Activated CD8-positive, alpha-beta memory T cell treated with anti-CD3 and anti-CD28 coated beads, Interleukin-2, amount 50 U/mL, for 48 hours (primary cell): ENCODE measurements at regions not wholly inside any gene's neighbourhood (a gene's known extent, or its start where the extent isn't known, plus 50 kb on each side); places are given as distances from the start of the nearest gene placed in this dataset.
"Not testable (repeated sequence)": the region's sequence is repeated elsewhere in the genome, so short reads cannot be mapped to it uniquely, and the experiment has no call there.

Experiments
- DNase-seq: peaks from one replicate; pipeline ENCODE4 v3.0.0-alpha.2; 2020

DNA sequence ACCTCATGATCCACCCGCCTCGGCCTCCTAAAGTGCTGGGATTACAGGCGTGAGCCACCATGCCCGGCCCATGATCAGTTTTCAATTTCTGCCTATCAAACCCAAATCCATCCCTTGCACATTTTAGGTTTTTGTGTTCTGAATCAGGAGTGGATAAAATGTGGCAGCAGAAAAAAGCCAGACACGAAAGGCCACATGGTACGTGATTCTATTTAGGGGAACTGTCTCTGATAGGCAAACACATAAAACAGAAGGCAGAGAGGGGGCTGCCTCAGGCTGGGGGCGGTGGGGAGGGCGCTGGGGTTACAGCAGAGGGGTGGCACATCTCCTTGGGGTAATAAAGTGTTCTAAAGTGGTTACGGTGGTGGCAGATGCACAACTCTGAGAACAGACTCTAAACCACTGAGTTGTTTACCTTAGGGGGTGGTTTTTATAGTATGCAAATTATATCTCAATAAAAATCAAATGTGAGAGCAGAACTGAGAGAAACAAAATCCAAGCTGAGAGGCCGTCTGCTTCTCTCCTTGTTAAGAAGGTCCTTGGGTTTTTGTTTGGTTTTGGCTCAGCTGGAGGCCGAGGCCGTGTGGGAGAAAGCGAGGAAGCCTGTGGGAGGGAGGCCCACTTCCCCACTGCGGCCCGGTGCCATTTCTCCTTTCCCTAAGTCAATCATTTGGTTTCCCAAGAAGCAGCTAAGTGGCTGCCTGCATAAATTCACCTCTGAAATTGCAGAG is 78.0 kb downstream of the SOWAHC start:
- DNase-seq, result no peak

DNA sequence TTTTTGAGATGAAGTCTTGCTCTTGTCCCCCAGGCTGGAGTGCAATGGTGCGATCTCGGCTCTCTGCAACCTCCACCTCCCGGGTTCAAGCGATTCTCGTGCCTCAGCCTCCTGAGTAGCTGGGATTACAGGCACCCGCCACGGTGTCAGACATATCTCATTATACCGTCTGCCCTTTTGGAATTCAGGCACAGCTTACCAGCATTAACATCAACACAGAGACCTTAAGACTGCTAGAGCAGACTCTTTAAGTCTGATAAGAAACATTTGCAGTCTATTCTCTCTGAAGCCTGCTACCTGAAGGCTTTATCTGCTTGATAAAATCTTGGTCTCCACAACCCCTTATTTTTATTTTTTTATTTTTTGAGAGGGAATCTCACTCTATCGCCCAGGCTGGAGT is 78.7 kb downstream of the SOWAHC start:
- DNase-seq, result not testable (repeated sequence)

DNA sequence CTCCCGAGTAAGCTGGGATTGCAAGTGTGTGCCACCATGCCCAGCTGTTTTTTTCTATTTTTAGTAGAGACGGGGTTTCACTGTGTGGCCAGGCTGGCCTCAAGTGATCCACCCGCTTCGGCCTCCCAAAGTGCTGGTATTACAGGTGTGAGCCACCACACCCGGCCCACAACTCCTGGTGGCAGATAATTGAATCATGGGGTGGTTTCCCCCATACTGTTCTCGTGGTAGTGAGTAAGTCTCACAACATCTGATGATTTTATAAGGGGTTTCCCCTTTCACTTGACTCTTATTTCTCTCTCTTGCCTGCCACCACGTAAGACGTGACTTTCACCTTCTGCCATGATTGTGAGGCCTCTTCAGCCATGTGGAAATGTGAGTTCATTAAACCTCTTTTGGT is 79.1 kb downstream of the SOWAHC start:
- peak; percentile 65 for DNase-seq

DNA sequence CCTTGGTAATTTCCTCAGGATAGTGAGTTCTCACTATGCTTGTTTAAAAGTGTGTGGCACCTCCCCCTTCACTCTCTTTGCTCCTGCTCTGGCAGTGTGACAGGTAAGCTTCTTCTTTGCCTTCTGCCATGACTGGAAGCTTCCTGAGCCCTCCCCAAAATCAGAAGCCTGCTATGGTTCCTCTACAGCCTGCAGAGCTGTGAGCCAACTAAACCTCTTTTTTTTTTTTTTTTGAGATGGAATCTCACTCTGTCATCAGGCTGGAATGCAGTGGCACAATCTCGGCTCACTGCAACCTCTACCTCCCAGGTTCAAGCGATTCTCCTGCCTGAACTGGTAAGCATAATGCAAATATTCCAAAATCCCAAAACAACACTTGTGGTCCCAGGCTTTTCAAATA is 80.0 kb downstream of the SOWAHC start:
- no peak for DNase-seq

DNA sequence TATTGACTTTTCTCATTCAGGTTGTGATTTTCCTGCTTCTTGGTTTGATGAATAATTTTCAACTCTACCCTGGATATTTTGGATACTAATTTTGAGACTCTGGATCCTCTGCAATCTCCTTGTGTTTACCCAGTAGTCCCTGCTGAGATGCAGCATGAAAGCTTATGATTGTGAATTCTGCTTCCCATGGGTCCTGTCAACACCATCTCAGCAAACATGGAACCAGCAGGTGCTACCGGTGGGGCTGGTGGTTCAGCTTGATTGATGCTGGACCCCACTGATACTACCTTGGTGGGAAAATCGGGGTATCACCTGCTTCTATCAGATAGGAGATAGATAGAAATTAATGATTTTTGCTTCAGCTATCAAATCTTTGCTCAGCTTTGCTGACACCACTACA is 81.1 kb downstream of the SOWAHC start:
- no peak for DNase-seq

DNA sequence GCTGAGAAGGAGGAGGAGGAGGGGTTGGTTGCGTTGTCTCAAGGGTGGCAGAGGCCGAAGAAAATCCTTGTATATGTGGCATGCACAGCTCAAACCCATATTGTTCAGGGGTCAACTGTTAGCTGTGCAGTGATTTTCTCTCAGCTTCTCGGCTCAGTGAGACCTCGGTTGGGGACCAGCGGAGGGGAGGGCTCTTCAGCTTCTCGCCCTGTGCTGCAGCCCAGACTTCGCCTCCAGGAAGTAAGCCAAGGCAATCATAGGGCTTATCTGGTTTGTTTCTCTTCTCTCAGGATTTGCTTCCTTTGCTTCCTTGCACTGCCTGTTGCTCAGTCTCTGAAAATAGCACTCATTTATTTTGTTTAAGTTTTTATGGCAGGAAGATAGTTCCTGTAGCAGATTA is 85.5 kb downstream of the SOWAHC start:
- DNase-seq, result no peak

DNA sequence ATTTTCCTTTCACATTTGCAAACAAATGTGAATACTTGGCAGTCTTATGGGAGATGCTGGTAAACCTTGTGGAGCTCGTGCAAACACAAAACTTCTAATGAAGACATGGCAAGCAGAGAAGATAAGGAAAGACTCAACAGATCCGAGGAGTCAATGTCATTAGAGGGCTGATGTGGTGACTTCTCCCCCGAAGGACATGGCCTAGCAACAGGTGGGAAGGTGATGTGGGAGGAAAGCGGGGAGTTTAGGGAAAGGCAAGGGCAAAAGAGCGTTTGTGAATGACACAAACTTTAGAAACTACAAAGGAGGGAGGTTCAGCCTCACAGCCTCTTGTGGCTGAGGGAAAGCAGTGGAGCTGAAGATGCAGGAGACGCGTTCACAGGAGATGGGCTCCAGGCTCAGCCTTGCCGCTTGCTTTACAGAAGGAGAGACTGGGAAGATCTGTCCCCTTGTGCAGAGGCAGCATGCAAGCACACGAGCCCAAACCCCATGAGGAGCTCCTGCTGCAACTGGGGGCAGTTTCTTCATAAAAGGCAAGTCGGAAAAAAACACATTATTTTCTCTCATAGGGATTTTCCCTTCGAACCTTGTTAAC is 86.6 kb downstream of the SOWAHC start:
- no peak for DNase-seq

DNA sequence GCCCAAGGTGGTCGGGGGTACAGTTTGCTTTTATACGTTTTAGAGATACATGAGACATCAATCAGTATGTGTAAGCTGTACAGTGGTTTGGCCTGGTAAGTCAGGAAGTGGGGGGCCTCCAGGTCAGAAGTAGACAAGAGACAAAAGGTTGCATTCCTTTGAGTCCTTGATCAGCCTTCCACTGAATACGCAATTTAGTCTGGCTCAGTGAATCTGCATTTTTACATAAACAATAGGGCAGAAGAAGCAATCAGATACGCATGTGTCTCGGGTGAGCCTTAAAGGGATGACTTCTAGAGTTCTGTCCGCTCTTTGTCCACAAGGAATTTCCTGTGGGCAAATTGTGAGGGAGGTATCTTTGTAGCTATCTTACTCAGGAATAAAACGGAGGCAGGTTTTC is 87.2 kb downstream of the SOWAHC start:
- no peak for DNase-seq

DNA sequence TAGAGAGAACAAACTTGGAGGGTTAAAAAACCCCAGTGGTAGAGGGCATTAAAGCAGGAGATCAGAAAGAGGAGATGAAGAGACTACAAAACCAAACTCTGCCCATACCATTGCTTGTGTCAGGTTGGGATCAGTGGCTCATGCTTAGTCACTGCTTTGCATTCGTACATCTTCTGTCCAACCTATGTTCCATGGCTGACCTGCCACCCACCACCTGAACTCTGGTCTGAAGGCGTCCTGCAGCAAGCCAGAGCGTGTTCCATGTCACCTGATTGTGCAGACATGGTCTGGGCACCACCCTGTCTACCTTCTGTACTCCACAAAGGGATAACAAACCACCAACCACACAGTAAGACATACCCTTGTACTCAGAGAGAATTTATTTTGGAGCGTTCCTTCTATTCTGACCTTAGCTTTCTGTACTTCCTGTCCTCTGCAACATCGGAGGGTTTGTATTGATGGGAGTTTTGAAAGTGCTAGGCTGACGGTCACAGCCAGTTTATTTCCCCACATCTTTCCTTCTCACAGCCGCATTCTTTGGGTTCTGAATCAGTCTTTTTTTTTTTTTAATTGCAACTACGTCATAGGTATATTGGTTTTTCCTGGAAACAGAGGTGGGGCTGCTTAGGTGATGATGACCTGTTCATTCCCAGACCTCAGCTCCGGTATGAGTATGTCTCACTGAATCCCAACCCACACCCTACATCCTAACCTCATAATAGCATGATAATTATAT is 88.3 kb downstream of the SOWAHC start:
- DNase-seq, result no peak

DNA sequence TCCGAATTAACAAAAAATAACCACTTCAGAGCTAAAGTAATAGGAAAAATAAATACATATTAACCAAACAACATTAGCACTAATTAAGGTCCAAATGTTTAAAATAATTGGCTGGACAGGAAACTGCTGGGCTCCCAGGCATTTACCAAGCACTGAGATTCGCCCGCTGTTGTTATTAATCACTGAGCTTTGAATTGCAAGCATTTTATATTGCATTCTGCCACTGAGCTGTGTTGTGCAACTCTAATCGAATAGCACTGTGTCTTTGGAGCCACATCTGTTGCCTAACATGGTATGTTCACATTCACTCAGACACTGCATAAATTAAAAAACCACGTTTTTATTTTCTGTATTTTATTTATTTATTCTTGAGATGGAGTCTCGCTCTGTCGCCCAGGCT is 88.9 kb downstream of the SOWAHC start:
- no peak for DNase-seq

DNA sequence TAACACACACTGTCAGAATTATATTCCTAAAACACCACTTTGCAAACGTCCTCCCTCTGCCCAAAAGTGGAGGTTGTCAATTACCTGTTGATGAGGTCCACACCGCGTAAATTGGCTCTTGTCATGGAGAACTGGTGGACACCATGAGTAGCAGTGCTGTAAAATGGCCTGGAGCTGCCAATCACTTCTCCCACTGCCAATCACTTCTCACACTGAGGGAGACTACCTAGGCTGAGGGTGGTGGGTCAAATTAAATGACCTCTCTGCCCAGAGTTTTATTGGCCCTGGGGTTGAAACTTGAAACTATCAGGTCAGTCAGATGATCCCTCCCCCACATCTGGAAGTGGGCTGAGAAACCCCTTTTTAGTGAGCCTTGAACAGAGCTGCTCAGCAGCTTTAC is 89.6 kb downstream of the SOWAHC start:
- no peak for DNase-seq

DNA sequence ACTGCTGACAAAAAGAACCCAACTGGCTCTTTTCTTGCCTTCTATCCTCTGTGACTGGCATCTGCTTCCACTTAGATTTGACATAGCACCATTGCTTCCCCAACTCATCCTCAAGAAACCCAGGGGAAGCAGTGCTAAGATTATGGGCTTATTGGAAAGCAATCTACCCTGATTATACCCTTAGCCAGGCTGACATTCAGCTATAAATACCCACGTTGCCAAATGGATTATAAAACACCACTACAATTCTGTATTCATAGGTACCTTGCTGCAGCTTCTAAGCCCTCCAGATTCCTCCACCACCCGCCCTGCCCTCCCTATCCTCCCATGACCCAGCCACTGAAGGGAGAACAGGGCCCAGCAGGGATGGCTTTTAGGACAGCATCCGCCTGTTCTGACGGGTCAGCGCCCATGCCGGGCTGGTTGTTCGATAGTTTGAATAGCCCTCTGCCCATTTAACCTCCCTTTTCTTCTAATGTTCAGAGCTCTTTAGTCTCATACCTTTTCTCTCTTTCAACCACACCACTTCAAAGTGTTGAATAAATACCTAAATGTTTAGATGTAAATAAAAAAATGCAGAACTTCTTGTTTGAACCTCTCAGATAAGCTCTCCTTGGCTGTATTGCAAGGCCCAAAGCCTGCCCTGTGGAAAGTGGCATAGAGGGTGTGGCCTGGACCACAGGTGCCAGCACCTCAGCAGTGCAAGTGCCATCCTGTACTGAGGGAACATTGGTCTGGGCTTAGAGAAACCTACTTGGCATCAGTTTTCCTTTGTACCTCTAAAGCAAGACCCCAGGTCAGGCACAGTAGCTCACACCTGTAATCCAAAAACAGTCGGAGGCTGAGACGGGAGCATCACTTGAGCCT is 86.6 kb upstream of the RGPD5 start:
- no peak for DNase-seq

DNA sequence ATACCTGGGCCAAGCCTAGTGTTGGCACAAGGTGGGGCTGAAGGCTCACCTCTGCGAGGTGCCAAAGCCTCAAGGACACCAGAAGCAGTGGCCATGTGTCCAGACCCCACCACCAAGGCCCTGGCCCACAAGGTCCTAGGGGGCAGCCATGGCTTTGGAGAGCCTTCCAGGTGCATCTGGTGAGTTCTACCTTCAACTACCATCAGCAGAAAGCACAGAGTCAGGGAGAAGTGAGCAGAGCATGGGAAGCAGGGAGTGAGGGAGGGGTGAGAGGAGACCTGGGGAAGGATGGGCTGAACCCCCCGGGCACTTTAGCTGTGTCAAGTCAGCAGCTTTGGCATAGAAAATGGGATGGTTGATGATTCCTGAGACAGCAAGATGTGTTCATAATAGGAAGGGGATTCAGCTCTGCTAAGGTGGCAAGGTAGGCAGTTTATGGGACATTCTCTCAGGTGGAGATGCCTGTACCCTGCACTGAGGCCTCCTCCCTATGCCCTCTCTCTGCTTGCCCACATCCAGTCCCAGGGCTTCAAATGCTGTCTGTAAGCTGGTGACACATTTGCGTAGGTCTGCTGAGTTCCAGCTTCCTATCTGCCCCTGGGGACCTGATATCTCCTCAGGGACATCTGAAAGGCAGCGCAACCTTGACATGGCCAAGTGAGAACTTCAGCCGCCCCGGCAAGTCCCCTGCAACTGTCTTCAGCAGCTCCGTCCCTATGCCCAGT is 83.4 kb upstream of the RGPD5 start:
- DNase-seq, result no peak

DNA sequence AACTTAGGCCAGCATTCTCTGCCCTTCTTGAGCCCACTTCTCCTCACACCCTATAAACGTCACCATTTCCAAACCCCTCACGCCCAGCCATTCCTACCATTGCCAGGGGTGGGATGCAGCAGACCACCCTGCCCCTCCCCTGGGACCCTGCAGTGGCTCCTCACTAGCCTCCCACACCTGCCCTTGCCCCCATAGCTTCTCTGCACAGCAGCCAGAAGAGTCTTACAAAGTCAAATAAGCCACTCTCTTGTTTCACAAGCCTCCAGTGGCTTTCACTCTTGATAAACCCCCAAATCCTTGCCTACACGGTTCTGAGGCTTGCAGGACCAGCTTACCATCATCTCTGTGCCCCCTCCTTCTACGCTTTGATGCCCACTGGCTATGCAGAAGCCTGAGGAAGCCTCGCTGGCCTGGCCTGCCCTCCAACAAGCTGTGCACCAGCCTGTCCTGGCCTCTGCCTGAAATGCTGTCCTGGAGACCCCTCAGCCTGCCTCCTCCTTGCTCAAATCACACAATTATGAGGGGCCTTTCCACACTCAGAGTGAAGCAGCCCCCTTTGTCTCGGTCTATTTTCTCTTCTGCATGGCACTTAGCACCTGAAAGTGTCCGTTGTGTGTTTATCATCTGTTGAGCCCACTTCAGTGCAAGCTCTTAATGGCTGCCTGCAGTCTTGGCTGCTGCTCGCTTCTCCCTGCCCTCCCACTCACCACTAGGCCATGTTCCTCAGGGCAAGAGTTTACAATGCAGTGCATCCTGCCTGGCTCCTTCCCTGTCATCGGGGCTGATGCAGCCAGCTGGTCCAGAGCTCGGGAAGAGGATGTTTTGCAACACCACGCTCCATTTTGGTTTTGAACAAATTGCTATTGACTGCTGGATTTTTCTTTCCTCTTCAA is 82.6 kb upstream of the RGPD5 start:
- no peak for DNase-seq

DNA sequence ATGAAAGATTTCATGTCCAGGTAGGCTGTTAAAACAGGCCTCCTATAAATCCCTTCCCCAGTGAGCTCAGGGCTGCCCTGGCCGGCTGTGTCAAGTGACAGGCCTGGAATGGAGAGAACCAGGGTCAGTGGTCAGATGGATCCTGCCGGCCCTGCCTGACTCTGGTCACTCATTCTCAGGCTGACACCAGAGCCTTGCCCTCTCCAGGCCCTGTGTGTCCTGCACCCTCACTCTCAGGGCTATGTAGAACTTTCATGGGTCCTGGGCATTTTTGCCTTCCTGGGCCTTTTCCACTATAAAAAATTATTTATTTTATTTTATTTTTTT is 82.0 kb upstream of the RGPD5 start:
- no peak for DNase-seq

DNA sequence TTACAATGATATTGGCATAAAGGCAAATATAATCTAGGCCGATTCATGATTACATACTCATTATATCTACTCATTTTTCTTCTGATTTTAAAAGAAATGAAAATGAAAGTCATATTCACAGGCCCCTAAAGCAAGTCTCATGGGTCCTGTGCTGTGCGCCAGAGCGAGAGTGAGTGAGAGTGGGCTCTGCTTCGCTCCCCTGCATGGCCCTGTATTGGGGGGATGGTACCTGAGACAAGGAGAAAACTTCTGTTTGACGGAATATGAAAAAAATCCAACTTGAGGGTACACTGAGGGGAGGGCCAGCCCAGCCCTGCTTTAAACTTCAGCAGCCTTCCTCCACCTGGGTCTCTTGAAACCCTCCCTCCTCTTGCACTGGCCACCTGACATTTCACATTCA is 81.4 kb upstream of the RGPD5 start:
- no peak for DNase-seq

DNA sequence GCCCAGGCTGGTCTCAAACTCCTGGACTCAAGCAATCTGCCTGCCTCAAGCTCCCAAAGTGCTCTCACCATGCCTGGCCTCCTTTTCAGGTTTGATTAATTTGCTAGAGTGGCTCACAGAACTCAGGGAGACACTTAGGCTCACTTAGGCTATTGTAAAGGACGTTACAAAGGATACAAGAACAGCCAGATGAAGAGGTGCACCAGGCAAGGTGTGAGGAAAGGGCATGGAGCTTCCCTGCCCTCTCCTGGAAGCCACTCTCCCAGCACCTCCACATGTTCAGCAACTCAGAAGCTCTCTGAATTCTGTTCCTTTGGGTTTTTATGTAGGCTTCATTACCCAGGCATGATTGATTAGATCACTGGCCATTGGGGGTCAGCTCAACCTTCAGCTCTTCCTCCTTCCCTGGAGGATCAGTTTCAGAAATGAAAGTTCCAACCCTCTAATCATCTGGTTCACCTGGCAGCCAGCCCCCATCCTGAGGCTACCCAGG is 78.7 kb upstream of the RGPD5 start:
- peak; percentile 17 for DNase-seq

DNA sequence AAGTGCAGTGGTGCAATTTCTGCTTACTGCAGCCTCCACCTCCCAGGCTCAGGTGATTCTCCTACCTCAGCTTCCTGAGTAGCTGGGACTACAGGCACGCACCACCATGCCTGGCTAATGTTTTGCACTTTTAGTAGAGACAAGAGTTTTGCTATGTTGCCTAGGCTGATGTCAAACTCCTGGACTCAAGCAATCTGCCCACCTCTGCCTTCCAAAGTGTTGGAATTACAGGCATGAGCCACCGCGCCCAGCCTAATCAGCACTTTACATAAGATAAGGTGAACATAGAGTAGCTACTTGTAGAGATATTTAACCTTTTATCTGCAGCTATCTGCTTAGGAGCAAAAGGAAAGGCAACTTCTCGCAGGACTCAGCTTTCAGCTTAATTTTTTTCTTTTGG is 77.5 kb upstream of the RGPD5 start:
- not testable (repeated sequence) for DNase-seq

DNA sequence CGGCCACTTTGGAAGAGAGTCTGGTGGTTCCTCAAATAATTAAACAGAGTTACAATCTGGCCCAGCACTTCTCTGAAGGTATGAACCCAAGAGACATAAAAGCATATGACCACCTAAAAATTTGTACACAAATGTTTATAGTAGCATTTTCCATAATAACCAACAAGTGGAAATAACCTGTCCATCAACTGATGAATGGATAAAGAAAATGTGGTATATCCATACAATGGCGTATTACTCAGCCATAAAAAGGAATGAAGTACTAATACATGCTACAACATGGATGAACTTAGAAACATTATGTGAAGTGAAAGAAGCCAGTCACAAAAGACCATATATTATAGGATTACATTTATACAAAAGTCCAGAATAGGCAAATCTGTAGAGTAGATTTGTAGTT is 76.0 kb upstream of the RGPD5 start:
- no peak for DNase-seq

DNA sequence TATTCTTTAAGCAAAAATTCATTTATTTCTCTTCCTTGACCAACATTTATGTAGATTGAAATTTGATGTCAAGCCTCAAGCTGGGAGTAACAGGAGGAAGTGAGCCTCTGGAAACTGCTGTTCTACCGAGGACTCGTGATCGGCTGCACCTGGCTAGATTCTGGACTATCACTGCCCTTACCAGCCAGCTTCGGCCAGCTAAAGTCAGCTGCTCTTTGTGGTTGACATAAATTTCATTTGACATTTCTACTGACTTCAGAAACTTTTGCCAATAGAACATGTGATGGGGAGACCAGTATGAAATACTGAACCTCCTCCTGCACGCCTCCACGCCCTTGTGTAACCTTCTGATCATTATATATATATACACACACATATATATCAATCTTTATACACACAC is 74.2 kb upstream of the RGPD5 start:
- no peak for DNase-seq

DNA sequence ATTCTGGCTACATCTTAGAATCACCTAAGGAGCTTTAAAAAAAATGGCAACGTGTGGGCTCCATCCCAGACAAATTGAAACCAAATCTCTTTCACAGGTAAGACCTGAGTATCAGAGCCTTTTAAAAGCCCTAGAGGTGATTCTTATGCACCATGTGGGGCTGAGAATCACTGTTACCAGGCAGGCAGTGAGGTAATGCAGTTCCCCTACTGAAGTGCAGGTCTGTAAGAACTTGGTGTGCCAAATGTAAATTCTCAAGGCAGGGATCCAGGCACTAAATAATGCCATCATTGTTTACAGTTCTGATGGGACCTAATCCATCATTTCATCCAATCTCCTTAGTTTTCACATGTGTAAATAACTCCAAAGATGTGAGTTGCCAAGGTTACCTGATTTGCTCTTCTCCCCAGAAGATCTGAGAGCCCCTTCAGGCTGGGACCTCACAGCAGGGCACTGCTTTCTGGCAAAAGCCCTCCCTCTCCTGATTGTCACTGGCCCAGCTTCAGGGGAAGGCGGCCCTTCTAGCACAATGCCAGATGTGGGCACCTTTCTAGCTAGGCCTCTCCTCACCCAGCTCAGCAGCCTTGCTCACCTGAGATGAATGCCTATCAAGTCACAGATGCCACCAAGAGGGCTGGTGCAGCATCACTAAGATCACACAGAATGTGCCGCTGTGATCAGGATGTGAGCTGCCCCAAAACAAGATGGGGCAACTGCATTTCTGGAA is 73.6 kb upstream of the RGPD5 start:
- peak; percentile 29 for DNase-seq
